Vagina (tissue), 2 donors: ENCODE measurements at regions not wholly inside any gene's neighbourhood (a gene's known extent, or its start where the extent isn't known, plus 50 kb on each side); places are given as distances from the start of the nearest gene placed in this dataset.

Experiments used
- POLR2A ChIP-seq, 2 donors: fragments of 450-650 bp; IDR thresholded peaks; one replicate each; pipeline ENCODE4 v1.6.1; 2017; ENCODE audit warnings: antibody characterized with exemption in 2 of 2, mild to moderate bottlenecking in 2 of 2, moderate library complexity in 2 of 2
- POLR2AphosphoS5 ChIP-seq, 2 donors: sonication (generic); formaldehyde crosslinking; IDR thresholded peaks; one replicate each; pipeline ENCODE4 v1.9.0; 2017; ENCODE audit warnings: antibody characterized with exemption in 2 of 2, mild to moderate bottlenecking in 2 of 2, low read depth in 1 of 2; ENCODE audit not compliant: insufficient read depth in 1 of 2
- TF ChIP-seq, protein P1 (sequence below), 3 experiments: fragments of 450-650 bp in 2 of 3; fragments of 200-600 bp in 1 of 3; sonication (generic) in 1 of 3; IDR thresholded peaks; one replicate each; pipeline ENCODE4 v1.5.1; 2017 to 2019; ENCODE audit warnings: antibody characterized with exemption in 3 of 3, mild to moderate bottlenecking in 2 of 3, moderate library complexity in 2 of 3

DNA sequence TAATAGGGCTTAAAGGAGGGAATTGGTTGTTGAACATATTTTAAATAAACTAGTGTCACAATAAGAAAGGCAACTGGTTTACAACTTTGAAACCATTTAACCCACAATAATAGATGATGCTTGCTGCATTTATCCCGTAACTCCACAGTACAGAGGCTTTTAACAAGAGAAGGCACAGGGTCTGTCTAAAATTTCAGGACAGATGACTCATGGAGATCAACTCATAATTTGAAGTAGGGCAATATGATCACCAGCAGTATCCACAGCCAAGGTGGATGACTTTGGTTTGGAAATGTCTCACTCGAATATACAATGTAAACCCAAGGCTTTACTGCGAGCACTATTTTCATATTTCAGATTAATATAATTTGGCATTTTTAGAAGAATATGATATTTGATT is 340.2 kb downstream of the LRIG3 start:
- TF ChIP-seq, protein P1, sequence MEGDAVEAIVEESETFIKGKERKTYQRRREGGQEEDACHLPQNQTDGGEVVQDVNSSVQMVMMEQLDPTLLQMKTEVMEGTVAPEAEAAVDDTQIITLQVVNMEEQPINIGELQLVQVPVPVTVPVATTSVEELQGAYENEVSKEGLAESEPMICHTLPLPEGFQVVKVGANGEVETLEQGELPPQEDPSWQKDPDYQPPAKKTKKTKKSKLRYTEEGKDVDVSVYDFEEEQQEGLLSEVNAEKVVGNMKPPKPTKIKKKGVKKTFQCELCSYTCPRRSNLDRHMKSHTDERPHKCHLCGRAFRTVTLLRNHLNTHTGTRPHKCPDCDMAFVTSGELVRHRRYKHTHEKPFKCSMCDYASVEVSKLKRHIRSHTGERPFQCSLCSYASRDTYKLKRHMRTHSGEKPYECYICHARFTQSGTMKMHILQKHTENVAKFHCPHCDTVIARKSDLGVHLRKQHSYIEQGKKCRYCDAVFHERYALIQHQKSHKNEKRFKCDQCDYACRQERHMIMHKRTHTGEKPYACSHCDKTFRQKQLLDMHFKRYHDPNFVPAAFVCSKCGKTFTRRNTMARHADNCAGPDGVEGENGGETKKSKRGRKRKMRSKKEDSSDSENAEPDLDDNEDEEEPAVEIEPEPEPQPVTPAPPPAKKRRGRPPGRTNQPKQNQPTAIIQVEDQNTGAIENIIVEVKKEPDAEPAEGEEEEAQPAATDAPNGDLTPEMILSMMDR (IDR thresholded peaks at IDR 0.05): no peak
- no peak for TF ChIP-seq POLR2AphosphoS5 (IDR thresholded peaks at IDR 0.05; ENCODE audit: insufficient read depth in 1 of 2, low read depth in 1 of 2)
- no peak for TF ChIP-seq POLR2A (IDR thresholded peaks at IDR 0.05)
